Activated T-cell treated with anti-CD3 and anti-CD28 coated beads, Interleukin-2, amount 50 U/mL, for 24 hours (primary cell): ENCODE measurements at regions not wholly inside any gene's neighbourhood (a gene's known extent, or its start where the extent isn't known, plus 50 kb on each side); places are given as distances from the start of the nearest gene placed in this dataset.

Source experiments
- DNase-seq: peaks from one replicate; pipeline ENCODE4 v3.0.0-alpha.2; 2020
- H3K27ac Mint-ChIP-seq: 2 replicates; pipeline ENCODE4 v1.8.0; 2020; ENCODE audit warnings: mild to moderate bottlenecking, mixed read lengths
- H3K27me3 Mint-ChIP-seq: 2 replicates; pipeline ENCODE4 v1.8.0; 2020; ENCODE audit warnings: mixed read lengths
- H3K36me3 Mint-ChIP-seq: 2 replicates; pipeline ENCODE4 v1.8.0; 2020; ENCODE audit warnings: low read depth, mixed read lengths
- H3K4me1 Mint-ChIP-seq: 2 replicates; pipeline ENCODE4 v1.8.0; 2020; ENCODE audit warnings: low read depth, mixed read lengths
- H3K4me3 Mint-ChIP-seq: 2 replicates; pipeline ENCODE4 v1.8.0; 2020; ENCODE audit warnings: mild to moderate bottlenecking, moderate library complexity, mixed read lengths
- H3K9me3 Mint-ChIP-seq: 2 replicates; pipeline ENCODE4 v1.8.0; 2020; ENCODE audit warnings: mixed read lengths

GRCh38 chr10:4443419-4443818 is 382.6 kb upstream of the AKR1E2 start:
- Mint-ChIP-seq H3K27me3 (peaks cover 15% of the 10 kb centered on the region), H3K9me3 (peaks cover 12% of the 10 kb centered on the region), H3K4me3 (no peak overlapping the region), H3K36me3 (peaks cover 3% of the 10 kb centered on the region), H3K4me1 (no peaks in the 10 kb centered on the region), H3K27ac (no peak overlapping the region)
- DNase-seq: no peak

DNA sequence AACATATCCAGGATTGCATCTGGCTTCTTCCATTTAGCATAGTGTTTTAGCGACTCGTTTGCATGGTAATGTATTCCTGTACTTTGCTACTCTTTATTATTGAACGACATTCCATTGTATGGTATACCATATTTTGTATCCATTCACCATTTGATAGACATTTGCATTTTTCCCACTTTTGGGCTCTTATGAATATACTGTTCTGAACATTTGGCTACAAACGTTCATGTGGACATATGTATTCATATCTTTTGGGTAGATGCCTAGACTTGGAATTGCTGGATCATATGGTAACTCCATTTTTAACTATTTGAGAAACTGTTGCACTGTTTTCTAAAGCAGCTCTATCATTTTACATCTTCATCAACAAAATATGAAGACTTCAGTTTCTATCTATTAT is 383.7 kb upstream of the AKR1E2 start:
- peaks cover 12% of the 10 kb centered on the region for H3K9me3 Mint-ChIP-seq
- H3K27ac Mint-ChIP-seq: no peak overlapping the region
- H3K4me1 Mint-ChIP-seq: no peaks in the 10 kb centered on the region
- no peak overlapping the region for H3K4me3 Mint-ChIP-seq
- peaks cover 3% of the 10 kb centered on the region for H3K36me3 Mint-ChIP-seq
- H3K27me3 Mint-ChIP-seq: peaks cover 15% of the 10 kb centered on the region
- no peak for DNase-seq

- peaks cover 3% of the 10 kb centered on the region for H3K36me3 Mint-ChIP-seq
- H3K4me3 Mint-ChIP-seq: no peak overlapping the region
- H3K27ac Mint-ChIP-seq: no peak overlapping the region
- H3K4me1 Mint-ChIP-seq: no peaks in the 10 kb centered on the region
- peaks cover 8% of the 10 kb centered on the region for H3K27me3 Mint-ChIP-seq
- peaks cover 12% of the 10 kb centered on the region for H3K9me3 Mint-ChIP-seq
- DNase-seq: no peak
These were observed 385.7 kb upstream of the AKR1E2 start for GRCh38 chr10:4440260-4440659.

- H3K4me1 Mint-ChIP-seq: no peaks in the 10 kb centered on the region
- no peak for DNase-seq
- H3K4me3 Mint-ChIP-seq: no peak overlapping the region
- no peaks in the 10 kb centered on the region for H3K9me3 Mint-ChIP-seq
- no peak overlapping the region for H3K27ac Mint-ChIP-seq
- no peaks in the 10 kb centered on the region for H3K36me3 Mint-ChIP-seq
- H3K27me3 Mint-ChIP-seq: no peaks in the 10 kb centered on the region
These were observed 388.2 kb upstream of the AKR1E2 start for GRCh38 chr10:4437791-4438190.

- H3K4me3 Mint-ChIP-seq: no peak overlapping the region
- H3K9me3 Mint-ChIP-seq: no peaks in the 10 kb centered on the region
- no peak overlapping the region for H3K27ac Mint-ChIP-seq
- H3K4me1 Mint-ChIP-seq: no peaks in the 10 kb centered on the region
- DNase-seq: no peak
- H3K27me3 Mint-ChIP-seq: no peaks in the 10 kb centered on the region
- no peaks in the 10 kb centered on the region for H3K36me3 Mint-ChIP-seq
These were observed 388.9 kb upstream of the AKR1E2 start for GRCh38 chr10:4437061-4437460.

DNA sequence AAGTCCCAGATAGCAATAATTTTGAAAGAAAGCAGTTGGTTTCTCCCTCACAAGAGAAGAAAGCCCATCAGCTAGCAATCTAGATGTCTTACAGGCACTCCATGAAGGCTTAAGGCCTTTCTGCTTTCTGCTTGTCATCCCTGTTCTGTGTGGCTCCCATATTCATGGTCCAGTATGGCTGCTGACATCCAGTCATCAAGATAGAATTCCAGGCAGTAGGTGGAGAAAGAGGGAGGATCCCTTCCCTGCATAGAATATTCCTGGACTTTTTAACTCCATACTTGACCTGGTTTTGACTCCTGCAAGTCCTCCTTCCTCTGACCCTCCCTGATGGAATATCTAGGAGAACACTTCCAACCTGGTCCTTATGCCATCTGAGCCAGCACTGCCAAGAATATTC is 389.9 kb upstream of the AKR1E2 start:
- H3K36me3 Mint-ChIP-seq: no peaks in the 10 kb centered on the region
- H3K27ac Mint-ChIP-seq: no peak overlapping the region
- no peaks in the 10 kb centered on the region for H3K9me3 Mint-ChIP-seq
- H3K27me3 Mint-ChIP-seq: peaks cover 4% of the 10 kb centered on the region
- H3K4me1 Mint-ChIP-seq: no peaks in the 10 kb centered on the region
- no peak for DNase-seq
- H3K4me3 Mint-ChIP-seq: no peak overlapping the region

- Mint-ChIP-seq H3K4me3 (no peak overlapping the region), H3K4me1 (no peaks in the 10 kb centered on the region), H3K36me3 (no peaks in the 10 kb centered on the region), H3K27ac (no peak overlapping the region), H3K27me3 (peaks cover 4% of the 10 kb centered on the region), H3K9me3 (no peaks in the 10 kb centered on the region)
- no peak for DNase-seq
These were observed 391.4 kb upstream of the AKR1E2 start for GRCh38 chr10:4434516-4435071.

GRCh38 chr10:4434105-4434504 is 391.9 kb upstream of the AKR1E2 start:
- peaks cover 4% of the 10 kb centered on the region for H3K27me3 Mint-ChIP-seq

GRCh38 chr10:4431114-4431863 is 394.7 kb upstream of the AKR1E2 start:
- Mint-ChIP-seq H3K36me3 (no peaks in the 10 kb centered on the region), H3K27me3 (peaks cover 4% of the 10 kb centered on the region), H3K4me3 (no peak overlapping the region), H3K4me1 (no peaks in the 10 kb centered on the region), H3K9me3 (no peaks in the 10 kb centered on the region), H3K27ac (no peak overlapping the region)
- DNase-seq: no peak

More at GRCh38 chr10:4434105-4434504, 391.9 kb upstream of the AKR1E2 start:
- Mint-ChIP-seq H3K27ac (no peak overlapping the region), H3K36me3 (no peaks in the 10 kb centered on the region), H3K4me3 (no peak overlapping the region), H3K9me3 (no peaks in the 10 kb centered on the region), H3K4me1 (no peaks in the 10 kb centered on the region)
- no peak for DNase-seq

DNA sequence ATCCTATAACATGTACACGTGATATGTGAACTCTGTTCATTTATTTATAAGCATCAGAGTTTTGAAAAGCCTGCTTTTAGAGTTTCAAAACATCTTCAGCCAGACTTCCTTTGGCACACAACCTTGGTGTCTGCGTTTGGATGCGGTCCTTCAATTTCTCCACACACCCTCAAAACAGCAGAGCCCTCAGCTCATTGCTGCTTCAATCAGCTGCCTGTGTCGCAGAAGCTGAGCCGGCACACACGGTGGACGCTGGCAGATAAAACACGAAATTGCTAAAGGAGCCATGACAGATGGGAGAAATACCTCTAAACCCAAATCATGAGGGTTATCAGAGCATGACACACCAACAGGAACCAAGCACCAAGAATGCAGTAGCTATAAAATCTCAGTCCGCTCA is 396.4 kb upstream of the AKR1E2 start:
- Mint-ChIP-seq H3K36me3 (no peaks in the 10 kb centered on the region), H3K27ac (no peak overlapping the region), H3K4me1 (no peaks in the 10 kb centered on the region), H3K9me3 (peaks cover 3% of the 10 kb centered on the region), H3K27me3 (peaks cover 7% of the 10 kb centered on the region), H3K4me3 (no peak overlapping the region)
- no peak for DNase-seq

DNA sequence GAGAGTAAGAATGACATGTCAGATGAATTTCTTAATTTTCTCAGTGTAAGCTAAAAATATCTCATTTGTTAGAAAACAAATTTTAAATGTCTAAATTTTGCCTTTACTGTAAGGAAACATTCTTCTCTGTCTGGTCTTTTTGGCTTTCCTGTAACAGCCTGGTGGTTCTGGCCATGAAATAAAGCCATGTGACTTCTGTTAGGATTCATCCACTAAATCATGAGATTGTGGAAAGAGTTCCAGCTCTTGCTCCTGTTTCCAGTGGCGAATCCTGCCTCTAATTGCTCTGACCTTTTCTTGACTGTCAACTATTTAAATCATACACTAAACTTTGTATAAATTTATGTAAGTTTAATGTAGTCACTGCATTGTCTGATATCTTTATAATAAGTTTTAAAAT is 398.5 kb upstream of the AKR1E2 start:
- DNase-seq: no peak
- H3K27me3 Mint-ChIP-seq: peaks cover 7% of the 10 kb centered on the region
- H3K36me3 Mint-ChIP-seq: no peaks in the 10 kb centered on the region
- no peak overlapping the region for H3K4me3 Mint-ChIP-seq
- no peaks in the 10 kb centered on the region for H3K4me1 Mint-ChIP-seq
- H3K9me3 Mint-ChIP-seq: peaks cover 3% of the 10 kb centered on the region
- H3K27ac Mint-ChIP-seq: no peak overlapping the region

DNA sequence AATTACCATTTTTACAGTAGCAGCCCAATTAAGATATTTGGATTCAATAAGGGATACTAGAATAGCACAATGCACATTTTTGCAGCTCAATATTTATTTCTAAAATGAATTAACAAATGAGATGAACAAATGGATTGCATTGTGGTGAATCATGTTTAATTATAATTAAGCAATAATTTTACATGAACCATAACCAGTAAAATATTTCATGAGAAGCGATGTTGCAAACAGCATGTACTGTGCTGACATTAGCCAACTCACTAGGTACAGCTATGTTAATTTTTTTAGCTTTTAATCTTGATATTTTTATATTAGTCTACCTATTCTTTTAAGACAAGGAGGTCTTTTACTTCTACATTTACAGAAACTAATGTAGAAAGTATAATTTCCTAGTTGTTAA is 399.1 kb upstream of the AKR1E2 start:
- H3K27me3 Mint-ChIP-seq: peaks cover 7% of the 10 kb centered on the region
- no peaks in the 10 kb centered on the region for H3K4me1 Mint-ChIP-seq
- H3K9me3 Mint-ChIP-seq: peaks cover 3% of the 10 kb centered on the region
- DNase-seq: no peak
- H3K27ac Mint-ChIP-seq: no peak overlapping the region
- H3K4me3 Mint-ChIP-seq: no peak overlapping the region
- H3K36me3 Mint-ChIP-seq: no peaks in the 10 kb centered on the region

DNA sequence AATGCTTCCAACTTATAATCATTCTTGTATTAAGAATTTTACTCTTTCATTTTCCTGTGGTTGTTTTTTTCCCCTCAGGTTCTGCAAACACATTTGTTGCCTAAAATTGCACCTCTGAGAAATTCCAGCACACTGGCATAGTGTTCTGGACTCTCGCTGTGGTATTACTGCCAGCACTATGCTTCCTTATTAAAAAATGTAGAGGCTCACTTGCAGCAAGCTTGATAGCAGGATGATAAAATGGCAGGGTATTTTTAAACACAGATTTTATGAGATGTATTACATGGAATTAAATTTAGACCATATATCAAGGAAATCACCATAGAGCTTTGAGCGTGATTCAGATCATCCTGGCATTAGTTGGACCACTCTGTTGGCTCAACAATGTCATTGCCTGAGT is 416.7 kb upstream of the AKR1E2 start:
- no peak for DNase-seq
- peaks cover 11% of the 10 kb centered on the region for H3K4me1 Mint-ChIP-seq

GRCh38 chr10:4407783-4408182 is 418.2 kb upstream of the AKR1E2 start:
- H3K27me3 Mint-ChIP-seq: peaks cover 11% of the 10 kb centered on the region
- peaks cover 11% of the 10 kb centered on the region for H3K4me1 Mint-ChIP-seq
- no peaks in the 10 kb centered on the region for H3K9me3 Mint-ChIP-seq
- H3K4me3 Mint-ChIP-seq: no peak overlapping the region
- no peak overlapping the region for H3K27ac Mint-ChIP-seq
- DNase-seq: no peak
- no peaks in the 10 kb centered on the region for H3K36me3 Mint-ChIP-seq

More for the DNA sequence above, 416.7 kb upstream of the AKR1E2 start:
- Mint-ChIP-seq H3K36me3 (no peaks in the 10 kb centered on the region), H3K9me3 (no peaks in the 10 kb centered on the region), H3K27me3 (peaks cover 20% of the 10 kb centered on the region), H3K4me3 (no peak overlapping the region), H3K27ac (peak overlapping the region; percentile 13)

DNA sequence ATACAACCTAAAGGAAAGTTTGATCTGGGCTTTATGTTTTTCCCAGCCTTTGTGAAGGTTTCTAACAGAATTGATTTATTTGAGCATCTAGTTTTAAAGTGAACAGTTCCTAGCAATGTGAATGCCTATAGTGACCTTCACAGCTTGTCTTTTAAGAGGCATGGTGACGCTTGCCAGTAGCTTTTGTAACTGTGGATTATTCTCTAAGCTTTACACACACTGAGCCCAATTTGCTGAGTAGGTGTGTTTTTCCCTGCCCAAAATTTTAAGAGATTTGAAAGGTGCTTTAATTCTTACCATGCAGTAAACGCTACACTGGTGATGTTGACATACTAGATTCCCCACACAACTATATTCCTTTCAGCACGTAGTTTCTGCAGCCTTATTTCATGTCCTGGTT is 420.2 kb upstream of the AKR1E2 start:
- Mint-ChIP-seq H3K4me3 (no peak overlapping the region), H3K9me3 (no peaks in the 10 kb centered on the region), H3K27ac (no peak overlapping the region), H3K4me1 (peaks cover 11% of the 10 kb centered on the region), H3K36me3 (no peaks in the 10 kb centered on the region), H3K27me3 (peaks cover 4% of the 10 kb centered on the region)
- no peak for DNase-seq
